ENCODE measurements at regions not wholly inside any gene's neighbourhood (a gene's known extent, or its start where the extent isn't known, plus 50 kb on each side); places are given as distances from the start of the nearest gene placed in this dataset.
"Not testable (repeated sequence)": the region's sequence is repeated elsewhere in the genome, so short reads cannot be mapped to it uniquely, and the experiment has no call there.

GRCh38 chr17:13096291-13096690, 78.5 kb upstream of the ELAC2 start:
- Histone ChIP-seq H3K36me3 (no peaks in the 10 kb centered on the region), H3K4me3 (no peak overlapping the region), H3K4me1 (peaks cover 0 to 5% (median 0%) of the 10 kb centered on the region in 12 donors), H3K9me3 (no peaks in the 10 kb centered on the region), H3K27me3 (no peaks in the 10 kb centered on the region), H3K27ac (no peak overlapping the region)
- ATAC-seq (no peak), DNase-seq (no peak)
- 52 to 69% (median 61%) methylated on average over 3 of the region's 3 CpGs for WGBS, 4 donors
- TF ChIP-seq CTCF (IDR thresholded peaks at IDR 0.05) (no peak), POLR2A (IDR thresholded peaks at IDR 0.05) (no peak)
- intact Hi-C loops (cut with DNase I): no loop called here

GRCh38 chr17:13092010-13092409, 74.2 kb upstream of the ELAC2 start:
- H3K27me3 ChIP-seq; H3K4me1 ChIP-seq; H3K36me3 ChIP-seq; ATAC-seq; intact Hi-C loops (cut with DNase I); H3K9me3 ChIP-seq; DNase-seq; H3K4me3 ChIP-seq; H3K27ac ChIP-seq: not testable (repeated sequence)
- WGBS, 4 donors: 88 to 92% (median 91%) methylated on average over 5 of the region's 5 CpGs

- 81 to 83% (median 82%) methylated on average over 5 of the region's 5 CpGs for WGBS, 4 donors
- H3K27ac ChIP-seq: no peak overlapping the region
- ATAC-seq (no peak), DNase-seq (no peak)
- H3K4me1 ChIP-seq: peaks cover 0 to 4% (median 0%) of the 10 kb centered on the region in 12 donors
- TF ChIP-seq POLR2A (IDR thresholded peaks at IDR 0.05): no peak
- H3K9me3 ChIP-seq: no peaks in the 10 kb centered on the region
- intact Hi-C loops (cut with DNase I): no loop called here
- no peak overlapping the region for H3K4me3 ChIP-seq
- H3K36me3 ChIP-seq: no peaks in the 10 kb centered on the region
- peaks cover 0 to 8% (median 0%) of the 10 kb centered on the region in 9 donors for H3K27me3 ChIP-seq
Observed at GRCh38 chr17:13088666-13089065, 70.8 kb upstream of the ELAC2 start.

GRCh38 chr17:13087802-13088201, 70.0 kb upstream of the ELAC2 start:
- DNase-seq (no peak), ATAC-seq (no peak)
- no peak overlapping the region for H3K27ac ChIP-seq
- whole genome bisulfite sequencing, 4 donors: 67 to 88% (median 72%) methylated on average over 3 of the region's 3 CpGs
- intact Hi-C loops (cut with DNase I): no loop called here
- no peaks in the 10 kb centered on the region for H3K9me3 ChIP-seq
- no peak for TF ChIP-seq CTCF (IDR thresholded peaks at IDR 0.05)
- no peak for TF ChIP-seq POLR2A (IDR thresholded peaks at IDR 0.05)
- peaks cover 0 to 8% (median 0%) of the 10 kb centered on the region in 9 donors for H3K27me3 ChIP-seq
- H3K4me1 ChIP-seq: peaks cover 0 to 4% (median 0%) of the 10 kb centered on the region in 12 donors
- H3K36me3 ChIP-seq: no peaks in the 10 kb centered on the region
- no peak overlapping the region for H3K4me3 ChIP-seq

GRCh38 chr17:13086142-13086769, 68.4 kb upstream of the ELAC2 start:
- Histone ChIP-seq H3K4me3 (no peak overlapping the region), H3K9me3 (no peaks in the 10 kb centered on the region), H3K4me1 (peaks cover 0 to 4% (median 0%) of the 10 kb centered on the region in 12 donors), H3K27me3 (peaks cover 0 to 8% (median 0%) of the 10 kb centered on the region in 9 donors), H3K36me3 (no peaks in the 10 kb centered on the region), H3K27ac (no peak overlapping the region)
- ATAC-seq (peak; percentile 24 to 85 (median 56)), DNase-seq (peak in 3 of 5 donors; percentile 20 to 32 (median 26))
- WGBS, 4 donors: 61 to 73% (median 72%) methylated on average over 11 of the region's 11 CpGs
- TF ChIP-seq POLR2A (IDR thresholded peaks at IDR 0.05) (no peak), CTCF (IDR thresholded peaks at IDR 0.05) (no peak)
- intact Hi-C loops (cut with DNase I): no loop called here

Measured in heart left ventricle (tissue), 16 donors.